A673 (cell line): ENCODE measurements at regions not wholly inside any gene's neighbourhood (a gene's known extent, or its start where the extent isn't known, plus 50 kb on each side); places are given as distances from the start of the nearest gene placed in this dataset.

Source experiments
- CTCF ChIP-seq: fragments of 300-800, 200-600 bp; sonication (generic); conservative IDR thresholded peaks from 2 replicates; pipeline ENCODE4 v1.5.1; 2017; ENCODE audit warnings: low read depth, mild to moderate bottlenecking, antibody characterized with exemption, low read length, moderate library complexity, mixed read lengths
- EZH2 ChIP-seq: fragments of 200-600 bp; sonication (generic); IDR thresholded peaks from 2 replicates; pipeline ENCODE4 v1.6.1; 2017; ENCODE audit warnings: borderline replicate concordance, low read depth, mild to moderate bottlenecking, mixed read lengths, antibody characterized with exemption, low read length; ENCODE audit not compliant: poor library complexity, severe bottlenecking

- TF ChIP-seq EZH2 (no peak), CTCF (no peak)
Measured at GRCh38 chr13:105764486-105764885, 771.0 kb downstream of the EFNB2 start.
